ENCODE measurements at regions not wholly inside any gene's neighbourhood (a gene's known extent, or its start where the extent isn't known, plus 50 kb on each side); places are given as distances from the start of the nearest gene placed in this dataset.
"Not testable (repeated sequence)": the region's sequence is repeated elsewhere in the genome, so short reads cannot be mapped to it uniquely, and the experiment has no call there.

DNA sequence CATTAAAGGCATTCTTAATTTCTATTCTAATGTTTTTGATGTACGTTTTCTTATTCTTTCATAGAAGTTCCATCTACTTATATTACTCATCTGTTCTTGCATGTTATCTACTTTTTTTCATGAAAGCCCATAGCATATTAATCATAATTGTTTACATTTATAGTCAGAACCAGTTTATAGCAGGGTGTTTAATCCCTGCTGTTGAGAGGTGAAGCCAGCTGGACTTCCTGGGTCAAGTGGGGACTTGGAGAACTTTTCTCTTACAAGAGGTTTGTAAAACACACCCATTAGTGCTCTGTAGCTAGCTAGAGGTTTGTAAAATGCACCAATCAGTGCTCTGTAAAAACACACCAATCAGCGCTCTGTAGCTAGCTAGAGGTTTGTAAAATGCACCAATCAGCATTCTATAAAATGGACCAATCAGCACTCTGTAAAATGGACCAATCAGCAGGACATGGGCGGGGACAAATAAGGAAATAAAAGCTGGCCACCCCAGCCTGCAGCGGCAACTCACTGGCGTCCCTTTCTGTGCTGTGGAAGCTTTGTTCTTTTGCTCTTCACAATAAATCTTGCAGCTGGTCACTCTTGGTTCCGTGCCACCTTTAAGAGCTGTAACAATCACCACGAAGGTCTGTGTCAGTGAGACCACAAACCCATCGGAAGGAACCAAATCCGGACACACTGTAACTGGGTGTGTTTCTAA, 120.6 kb downstream of the TANC2 start:
- no peak for FAIRE-seq
- TF ChIP-seq, protein P1, sequence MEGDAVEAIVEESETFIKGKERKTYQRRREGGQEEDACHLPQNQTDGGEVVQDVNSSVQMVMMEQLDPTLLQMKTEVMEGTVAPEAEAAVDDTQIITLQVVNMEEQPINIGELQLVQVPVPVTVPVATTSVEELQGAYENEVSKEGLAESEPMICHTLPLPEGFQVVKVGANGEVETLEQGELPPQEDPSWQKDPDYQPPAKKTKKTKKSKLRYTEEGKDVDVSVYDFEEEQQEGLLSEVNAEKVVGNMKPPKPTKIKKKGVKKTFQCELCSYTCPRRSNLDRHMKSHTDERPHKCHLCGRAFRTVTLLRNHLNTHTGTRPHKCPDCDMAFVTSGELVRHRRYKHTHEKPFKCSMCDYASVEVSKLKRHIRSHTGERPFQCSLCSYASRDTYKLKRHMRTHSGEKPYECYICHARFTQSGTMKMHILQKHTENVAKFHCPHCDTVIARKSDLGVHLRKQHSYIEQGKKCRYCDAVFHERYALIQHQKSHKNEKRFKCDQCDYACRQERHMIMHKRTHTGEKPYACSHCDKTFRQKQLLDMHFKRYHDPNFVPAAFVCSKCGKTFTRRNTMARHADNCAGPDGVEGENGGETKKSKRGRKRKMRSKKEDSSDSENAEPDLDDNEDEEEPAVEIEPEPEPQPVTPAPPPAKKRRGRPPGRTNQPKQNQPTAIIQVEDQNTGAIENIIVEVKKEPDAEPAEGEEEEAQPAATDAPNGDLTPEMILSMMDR (IDR thresholded peaks at IDR 0.05; ENCODE audit: borderline replicate concordance, extremely low read depth, insufficient read depth) = no peak
- Histone ChIP-seq H3K27me3 (ENCODE audit: control insufficient read depth, insufficient read depth, low read length) (no peaks in the 10 kb centered on the region), H3K36me3 (ENCODE audit: control insufficient read depth in 2 of 3, insufficient read depth in 3 of 3, low read length in 3 of 3) (no peaks in the 10 kb centered on the region), H3K9me3 (ENCODE audit: control insufficient read depth in 2 of 3, insufficient read depth in 1 of 3, low read length in 3 of 3) (no peaks in the 10 kb centered on the region), H3K27ac (ENCODE audit: low read depth in 2 of 2, low read length in 2 of 2) (no peak overlapping the region), H3K4me1 (ENCODE audit: control insufficient read depth in 2 of 3, insufficient read depth in 2 of 3, low read depth in 1 of 3, low read length in 3 of 3) (no peaks in the 10 kb centered on the region), H3K4me3 (ENCODE audit: low read length in 3 of 3) (no peak overlapping the region), H3K9ac (ENCODE audit: low read length in 3 of 3) (no peak overlapping the region)
- intact Hi-C loops (cut with DNase I) = loop anchor here (10.0 kb wide), 1 partner anchor 318 kb away; no protein-coding TSS in a partner anchor
- DNase-seq = no peak

DNA sequence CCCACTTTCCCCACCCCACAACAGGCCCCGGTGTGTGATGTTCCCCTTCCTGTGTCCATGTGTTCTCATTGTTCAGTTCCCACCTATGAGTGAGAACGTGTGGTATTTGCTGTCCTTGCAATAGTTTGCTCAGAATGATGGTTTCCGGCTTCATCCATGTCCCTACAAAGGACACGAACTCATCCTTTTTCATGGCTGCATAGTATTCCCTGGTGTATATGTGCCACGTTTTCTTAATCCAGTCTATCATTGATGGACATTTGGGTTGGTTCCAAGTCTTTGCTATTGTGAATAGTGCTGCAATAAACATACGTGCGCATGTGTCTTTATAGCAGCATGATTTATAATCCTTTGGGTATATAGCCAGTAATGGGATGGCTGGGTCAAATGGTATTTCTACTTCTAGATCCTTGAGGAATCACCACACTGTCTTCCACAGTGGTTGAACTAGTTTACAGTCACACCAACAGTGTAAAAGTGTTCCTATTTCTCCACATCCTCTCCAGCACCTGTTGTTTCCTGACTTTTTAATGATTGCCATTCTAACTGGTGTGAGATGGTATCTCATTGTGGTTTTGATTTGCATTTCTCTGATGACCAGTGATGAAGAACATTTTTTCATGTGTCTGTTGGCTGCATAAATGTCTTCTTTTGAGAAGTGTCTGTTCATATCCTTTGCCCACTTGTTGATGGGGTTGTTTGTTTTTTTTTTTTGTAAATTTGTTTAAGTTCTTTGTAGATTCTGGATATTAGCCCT, 124.5 kb downstream of the TANC2 start:
- intact Hi-C loops (cut with DNase I); H3K4me1 ChIP-seq (ENCODE audit: control insufficient read depth in 2 of 3, insufficient read depth in 2 of 3, low read depth in 1 of 3, low read length in 3 of 3); H3K9me3 ChIP-seq (ENCODE audit: control insufficient read depth in 2 of 3, insufficient read depth in 1 of 3, low read length in 3 of 3); H3K27me3 ChIP-seq (ENCODE audit: control insufficient read depth, insufficient read depth, low read length); H3K36me3 ChIP-seq (ENCODE audit: control insufficient read depth in 2 of 3, insufficient read depth in 3 of 3, low read length in 3 of 3); H3K9ac ChIP-seq (ENCODE audit: low read length in 3 of 3); H3K4me3 ChIP-seq (ENCODE audit: low read length in 3 of 3); FAIRE-seq; DNase-seq; H3K27ac ChIP-seq (ENCODE audit: low read depth in 2 of 2, low read length in 2 of 2): not testable (repeated sequence)

DNA sequence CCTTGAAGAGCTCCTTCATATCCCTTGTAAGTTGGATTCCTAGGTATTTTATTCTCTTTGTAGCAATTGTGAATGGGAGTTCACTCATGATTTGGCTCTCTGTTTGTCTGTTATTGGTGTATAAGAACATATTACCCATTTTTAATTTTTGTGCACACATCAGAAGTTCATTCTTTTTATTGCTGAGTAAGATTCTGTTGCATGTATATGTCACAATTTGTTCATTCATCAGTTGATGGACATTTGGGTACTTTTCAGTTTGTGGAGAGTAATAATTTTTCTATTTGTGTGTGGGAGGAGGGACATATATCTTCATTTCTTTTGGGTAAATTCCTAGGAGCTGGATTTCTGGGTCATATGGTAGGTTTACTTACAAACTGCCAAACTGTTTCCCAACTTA, 125.9 kb downstream of the TANC2 start:
- H3K27ac ChIP-seq (ENCODE audit: low read depth in 2 of 2, low read length in 2 of 2); H3K9ac ChIP-seq (ENCODE audit: low read length in 3 of 3); H3K36me3 ChIP-seq (ENCODE audit: control insufficient read depth in 2 of 3, insufficient read depth in 3 of 3, low read length in 3 of 3); intact Hi-C loops (cut with DNase I); H3K4me3 ChIP-seq (ENCODE audit: low read length in 3 of 3); H3K27me3 ChIP-seq (ENCODE audit: control insufficient read depth, insufficient read depth, low read length); H3K4me1 ChIP-seq (ENCODE audit: control insufficient read depth in 2 of 3, insufficient read depth in 2 of 3, low read depth in 1 of 3, low read length in 3 of 3); H3K9me3 ChIP-seq (ENCODE audit: control insufficient read depth in 2 of 3, insufficient read depth in 1 of 3, low read length in 3 of 3); DNase-seq; FAIRE-seq: not testable (repeated sequence)

DNA sequence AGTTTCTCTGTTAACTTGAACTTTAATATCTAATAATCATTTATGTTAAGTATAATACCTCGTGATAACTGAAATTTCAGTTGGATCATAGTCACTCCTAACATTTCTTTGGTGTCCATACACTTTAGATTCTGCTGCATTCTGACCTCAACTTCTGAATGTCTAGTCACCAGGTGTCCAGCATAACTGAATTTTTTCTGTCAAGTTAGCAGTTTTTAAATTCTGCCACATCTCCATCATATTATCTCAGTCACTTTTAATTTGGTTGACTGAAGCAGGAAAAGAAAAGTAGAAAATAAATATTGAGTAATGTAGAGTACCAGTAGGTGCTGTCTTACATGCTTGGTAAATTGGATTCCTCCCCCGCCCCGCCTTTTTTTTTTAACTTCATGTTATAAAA, 128.6 kb downstream of the TANC2 start:
- no peak overlapping the region for H3K27ac ChIP-seq (ENCODE audit: low read depth in 2 of 2, low read length in 2 of 2)
- DNase-seq = no peak
- no peaks in the 10 kb centered on the region for H3K4me1 ChIP-seq (ENCODE audit: control insufficient read depth in 2 of 3, insufficient read depth in 2 of 3, low read depth in 1 of 3, low read length in 3 of 3)
- no peaks in the 10 kb centered on the region for H3K36me3 ChIP-seq (ENCODE audit: control insufficient read depth in 2 of 3, insufficient read depth in 3 of 3, low read length in 3 of 3)
- no peak for FAIRE-seq
- no peak overlapping the region for H3K9ac ChIP-seq (ENCODE audit: low read length in 3 of 3)
- TF ChIP-seq, protein P1 (IDR thresholded peaks at IDR 0.05; ENCODE audit: borderline replicate concordance, extremely low read depth, insufficient read depth) = no peak
- no peak overlapping the region for H3K4me3 ChIP-seq (ENCODE audit: low read length in 3 of 3)
- intact Hi-C loops (cut with DNase I) = no loop called here
- H3K9me3 ChIP-seq (ENCODE audit: control insufficient read depth in 2 of 3, insufficient read depth in 1 of 3, low read length in 3 of 3) = no peaks in the 10 kb centered on the region
- no peaks in the 10 kb centered on the region for H3K27me3 ChIP-seq (ENCODE audit: control insufficient read depth, insufficient read depth, low read length)

Data from kidney (tissue), 13 donors.